D721Med (cell line): ENCODE measurements at regions not wholly inside any gene's neighbourhood (a gene's known extent, or its start where the extent isn't known, plus 50 kb on each side); places are given as distances from the start of the nearest gene placed in this dataset.

Experiments
- DNase-seq: peaks from one replicate; pipeline ENCODE4 v3.0.0; 2011; ENCODE audit warnings: low spot score; ENCODE audit not compliant: insufficient read length
- FAIRE-seq: peaks from 2 replicates; lab custom pipeline; 2011; peaks lifted over from hg19 to GRCh38; lab: Jason Lieb, UNC
- TF ChIP-seq, protein P1 (sequence below): IDR thresholded peaks from 2 replicates; pipeline ENCODE4 v1.5.1; 2012; ENCODE audit warnings: mild to moderate bottlenecking, control low read depth; ENCODE audit not compliant: insufficient read depth; ENCODE audit errors: missing control alignments

DNA sequence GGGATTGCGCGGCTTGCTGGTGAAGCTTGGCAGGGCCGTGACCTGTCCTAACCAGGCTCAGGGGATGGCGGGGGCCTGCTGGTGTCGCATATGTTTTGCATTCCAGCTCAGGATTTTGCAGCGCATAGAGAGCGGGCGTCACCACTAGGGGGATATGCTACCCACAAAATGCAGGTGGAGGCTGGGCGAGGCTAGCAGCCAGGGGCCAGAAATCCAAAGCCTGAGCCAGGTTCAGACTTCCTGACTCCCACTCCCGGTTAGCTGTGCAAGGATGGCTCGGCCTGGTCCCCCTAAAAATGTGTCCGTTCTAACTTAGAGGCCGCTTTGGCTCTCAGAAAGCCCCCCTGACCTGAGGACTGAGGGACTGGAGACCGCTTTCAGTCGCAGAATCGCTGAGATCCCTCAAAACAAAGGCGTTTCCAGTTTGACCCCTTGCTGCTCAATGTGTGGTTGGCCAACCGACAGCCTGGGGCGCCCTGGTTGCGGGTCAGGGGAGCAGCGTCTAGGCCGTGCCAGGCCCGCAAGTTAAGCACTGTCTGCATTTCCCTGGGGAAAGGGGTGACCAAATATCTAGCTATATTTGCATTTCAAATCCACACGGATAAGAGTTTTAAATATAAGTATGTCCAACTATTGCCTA is 361.1 kb upstream of the AMELY start:
- FAIRE-seq (no peak), DNase-seq (no peak)
- TF ChIP-seq, protein P1, sequence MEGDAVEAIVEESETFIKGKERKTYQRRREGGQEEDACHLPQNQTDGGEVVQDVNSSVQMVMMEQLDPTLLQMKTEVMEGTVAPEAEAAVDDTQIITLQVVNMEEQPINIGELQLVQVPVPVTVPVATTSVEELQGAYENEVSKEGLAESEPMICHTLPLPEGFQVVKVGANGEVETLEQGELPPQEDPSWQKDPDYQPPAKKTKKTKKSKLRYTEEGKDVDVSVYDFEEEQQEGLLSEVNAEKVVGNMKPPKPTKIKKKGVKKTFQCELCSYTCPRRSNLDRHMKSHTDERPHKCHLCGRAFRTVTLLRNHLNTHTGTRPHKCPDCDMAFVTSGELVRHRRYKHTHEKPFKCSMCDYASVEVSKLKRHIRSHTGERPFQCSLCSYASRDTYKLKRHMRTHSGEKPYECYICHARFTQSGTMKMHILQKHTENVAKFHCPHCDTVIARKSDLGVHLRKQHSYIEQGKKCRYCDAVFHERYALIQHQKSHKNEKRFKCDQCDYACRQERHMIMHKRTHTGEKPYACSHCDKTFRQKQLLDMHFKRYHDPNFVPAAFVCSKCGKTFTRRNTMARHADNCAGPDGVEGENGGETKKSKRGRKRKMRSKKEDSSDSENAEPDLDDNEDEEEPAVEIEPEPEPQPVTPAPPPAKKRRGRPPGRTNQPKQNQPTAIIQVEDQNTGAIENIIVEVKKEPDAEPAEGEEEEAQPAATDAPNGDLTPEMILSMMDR, result peak; percentile 45

DNA sequence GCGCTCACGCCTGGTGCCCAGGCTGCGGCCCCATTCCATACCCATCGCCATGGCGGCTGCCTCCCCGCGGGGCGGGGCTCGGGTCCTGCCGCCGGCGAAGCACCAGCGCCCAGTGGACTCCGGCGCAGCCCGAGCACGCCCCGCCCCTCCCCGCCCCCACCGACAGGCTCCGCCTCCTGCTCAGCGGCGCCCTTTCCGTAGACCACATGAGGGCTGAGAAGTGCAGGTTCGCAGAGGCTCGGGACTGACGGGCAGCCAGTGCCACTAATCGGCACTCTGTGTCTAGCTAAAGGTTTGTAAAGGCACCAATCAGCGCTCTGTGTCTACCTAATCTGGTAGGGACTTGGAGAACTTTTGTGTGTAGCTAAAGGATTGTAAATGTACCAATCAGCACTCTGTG is 352.2 kb upstream of the AMELY start:
- FAIRE-seq, result no peak
- TF ChIP-seq, protein P1, result no peak

DNA sequence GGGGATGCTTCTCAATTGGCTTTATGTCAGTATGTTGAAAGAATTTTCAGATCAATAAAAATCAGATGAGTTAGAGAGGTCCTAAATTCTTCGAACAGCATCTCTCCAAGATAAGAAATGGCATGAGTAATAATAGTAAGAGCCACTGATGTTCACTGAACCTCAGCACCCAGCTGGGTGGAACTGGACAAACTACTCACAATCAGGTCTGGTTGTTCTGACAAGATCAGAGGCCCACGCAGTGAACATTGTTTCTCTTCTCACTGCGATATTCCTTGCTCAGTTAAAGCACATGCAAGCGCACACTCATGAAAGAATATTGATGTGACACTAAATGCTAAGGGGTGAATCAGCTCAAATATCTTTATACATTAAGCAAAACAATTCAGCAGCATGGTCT is 351.0 kb upstream of the AMELY start:
- TF ChIP-seq, protein P1, result no peak
- no peak for FAIRE-seq
- no peak for DNase-seq

More for the DNA sequence above, 352.2 kb upstream of the AMELY start:
- DNase-seq, result no peak

DNA sequence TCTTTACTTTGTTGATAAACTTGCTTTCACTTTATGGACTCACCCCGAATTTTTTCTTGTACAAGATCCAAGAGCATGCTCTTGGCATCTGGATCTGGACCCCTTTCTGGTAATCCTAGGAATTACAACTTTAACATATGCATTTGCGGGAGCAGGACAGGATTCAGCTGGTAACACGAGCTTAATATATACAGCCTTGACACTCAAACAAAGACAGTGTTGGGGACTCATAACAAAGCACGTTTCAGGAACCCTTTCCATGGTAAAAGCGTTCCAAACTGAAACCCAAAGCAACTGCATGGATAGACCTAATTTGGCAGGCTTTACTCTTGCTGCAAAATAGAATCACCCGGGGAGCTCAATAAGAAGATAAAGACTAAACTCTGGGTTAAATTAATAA is 349.7 kb upstream of the AMELY start:
- FAIRE-seq (no peak), DNase-seq (no peak)

DNA sequence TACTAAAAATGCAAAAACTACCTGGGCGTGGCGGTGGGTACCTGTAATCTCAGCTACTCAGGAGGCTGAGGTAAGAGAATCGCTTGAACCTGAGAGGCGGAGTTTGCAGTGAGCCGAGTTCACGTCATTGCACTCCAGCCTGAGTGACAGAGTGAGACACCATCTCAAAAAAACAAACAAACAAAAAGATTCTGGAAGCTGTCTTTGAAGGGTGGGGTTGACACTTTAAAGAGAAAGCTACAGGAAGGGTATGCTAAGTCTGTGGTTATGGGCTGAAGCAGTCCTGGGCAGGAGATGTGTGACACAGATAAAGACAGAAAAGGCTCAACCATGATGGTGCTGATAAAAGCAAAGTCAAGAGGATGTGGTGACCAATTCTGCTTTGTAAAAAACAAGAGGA is 328.5 kb upstream of the AMELY start:
- TF ChIP-seq, protein P1, result no peak
- DNase-seq, result no peak
- FAIRE-seq, result no peak

More for the DNA sequence above, 349.7 kb upstream of the AMELY start:
- TF ChIP-seq, protein P1, result no peak

DNA sequence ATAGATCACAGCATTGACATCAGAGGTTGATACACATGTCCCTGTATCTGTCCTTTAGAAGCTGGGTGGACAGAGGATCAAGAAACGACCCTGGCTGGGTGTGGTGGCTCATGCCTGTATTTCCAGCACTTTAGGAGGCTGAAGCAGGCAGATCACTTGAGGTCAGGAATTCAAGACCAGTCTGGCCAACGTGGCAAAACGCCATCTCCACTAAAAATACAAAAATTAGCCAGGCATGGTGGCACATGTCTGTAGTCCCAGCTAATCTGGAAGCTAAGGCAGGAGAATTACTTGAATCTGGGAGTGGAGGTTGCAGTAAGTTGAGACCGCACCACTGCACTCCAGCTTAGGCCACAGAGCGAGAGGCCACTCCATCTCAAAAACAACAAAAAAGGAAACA is 300.4 kb upstream of the AMELY start:
- FAIRE-seq, result no peak
- TF ChIP-seq, protein P1, result no peak
- no peak for DNase-seq

DNA sequence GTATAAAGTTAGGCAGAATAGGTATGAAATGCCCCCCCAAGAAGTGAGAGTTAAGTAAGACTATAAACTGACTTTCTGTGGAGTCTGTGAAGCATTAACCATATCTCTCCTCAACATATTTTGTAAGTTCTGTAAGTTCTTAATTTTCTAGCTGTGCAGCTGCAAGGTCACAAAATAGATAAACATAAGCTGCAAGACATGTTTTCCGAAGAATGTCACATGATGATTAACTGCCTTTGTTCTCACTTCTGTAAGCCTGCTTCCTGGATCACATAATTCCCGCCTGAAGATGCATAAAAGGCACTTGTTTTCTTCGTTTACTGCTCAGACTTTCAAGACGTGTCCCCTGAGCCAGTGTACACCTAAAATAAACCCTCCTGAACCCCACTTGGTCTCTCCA is 292.9 kb upstream of the AMELY start:
- no peak for DNase-seq
- TF ChIP-seq, protein P1, result no peak

More for the DNA sequence above, 292.9 kb upstream of the AMELY start:
- FAIRE-seq, result no peak
